ENCODE measurements at regions not wholly inside any gene's neighbourhood (a gene's known extent, or its start where the extent isn't known, plus 50 kb on each side); places are given as distances from the start of the nearest gene placed in this dataset.

- TF ChIP-seq POLR2A (IDR thresholded peaks at IDR 0.05; ENCODE audit: extremely low read depth, insufficient read length) (no peak), MYC (IDR thresholded peaks at IDR 0.05; ENCODE audit: low read depth, low read length) (no peak), MAX (IDR thresholded peaks at IDR 0.05; ENCODE audit: low read depth, low read length) (no peak)
- TF ChIP-seq, protein P1, sequence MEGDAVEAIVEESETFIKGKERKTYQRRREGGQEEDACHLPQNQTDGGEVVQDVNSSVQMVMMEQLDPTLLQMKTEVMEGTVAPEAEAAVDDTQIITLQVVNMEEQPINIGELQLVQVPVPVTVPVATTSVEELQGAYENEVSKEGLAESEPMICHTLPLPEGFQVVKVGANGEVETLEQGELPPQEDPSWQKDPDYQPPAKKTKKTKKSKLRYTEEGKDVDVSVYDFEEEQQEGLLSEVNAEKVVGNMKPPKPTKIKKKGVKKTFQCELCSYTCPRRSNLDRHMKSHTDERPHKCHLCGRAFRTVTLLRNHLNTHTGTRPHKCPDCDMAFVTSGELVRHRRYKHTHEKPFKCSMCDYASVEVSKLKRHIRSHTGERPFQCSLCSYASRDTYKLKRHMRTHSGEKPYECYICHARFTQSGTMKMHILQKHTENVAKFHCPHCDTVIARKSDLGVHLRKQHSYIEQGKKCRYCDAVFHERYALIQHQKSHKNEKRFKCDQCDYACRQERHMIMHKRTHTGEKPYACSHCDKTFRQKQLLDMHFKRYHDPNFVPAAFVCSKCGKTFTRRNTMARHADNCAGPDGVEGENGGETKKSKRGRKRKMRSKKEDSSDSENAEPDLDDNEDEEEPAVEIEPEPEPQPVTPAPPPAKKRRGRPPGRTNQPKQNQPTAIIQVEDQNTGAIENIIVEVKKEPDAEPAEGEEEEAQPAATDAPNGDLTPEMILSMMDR (IDR thresholded peaks at IDR 0.05; ENCODE audit: low read depth, low read length), result no peak
Measured at GRCh38 chr2:55999790-56000189, 76.2 kb upstream of the EFEMP1 start.
